H9 (cell line): ENCODE measurements at regions not wholly inside any gene's neighbourhood (a gene's known extent, or its start where the extent isn't known, plus 50 kb on each side); places are given as distances from the start of the nearest gene placed in this dataset.

Source experiments
- DNase-seq: peaks from one replicate; pipeline ENCODE4 v3.0.0-alpha.2; 2017
- H2AFZ ChIP-seq: one replicate; pipeline ENCODE4 v1.6.1; 2013; ENCODE audit warnings: mild to moderate bottlenecking, low read length, control low read depth, moderate library complexity
- H2AK5ac ChIP-seq: 2 replicates; pipeline ENCODE4 v1.6.1; 2013; ENCODE audit warnings: low read length, control low read depth, mixed read lengths; ENCODE audit not compliant: insufficient read length
- H2BK120ac ChIP-seq: one replicate; pipeline ENCODE4 v1.6.1; 2013; ENCODE audit warnings: low read depth, mild to moderate bottlenecking, low read length, control low read depth, inconsistent platforms; ENCODE audit not compliant: poor library complexity, severe bottlenecking
- H2BK12ac ChIP-seq: 2 replicates; pipeline ENCODE4 v1.6.1; 2013; ENCODE audit warnings: low read length, control low read depth, mixed read lengths, low read depth; ENCODE audit not compliant: insufficient read length
- H2BK15ac ChIP-seq: 2 replicates; pipeline ENCODE4 v1.6.1; 2013; ENCODE audit warnings: low read depth, low read length, control low read depth
- H2BK20ac ChIP-seq: one replicate; pipeline ENCODE4 v1.6.1; 2013; ENCODE audit warnings: low read depth, mild to moderate bottlenecking, low read length, control low read depth, inconsistent platforms; ENCODE audit not compliant: poor library complexity, severe bottlenecking
- H2BK5ac ChIP-seq: 2 replicates; pipeline ENCODE4 v1.6.1; 2013; ENCODE audit warnings: low read length, control low read depth, mixed read lengths; ENCODE audit not compliant: insufficient read length
- H3K14ac ChIP-seq: 2 replicates; pipeline ENCODE4 v1.6.1; 2013; ENCODE audit warnings: low read length, control low read depth; ENCODE audit not compliant: insufficient read depth
- H3K18ac ChIP-seq: 2 replicates; pipeline ENCODE4 v1.6.1; 2013; ENCODE audit warnings: low read depth, mild to moderate bottlenecking, mixed read lengths, low read length, control low read depth; ENCODE audit not compliant: insufficient read length
- H3K23ac ChIP-seq: 2 replicates; pipeline ENCODE4 v1.6.1; 2013; ENCODE audit warnings: low read length, control low read depth, mixed read lengths, low read depth; ENCODE audit not compliant: insufficient read length
- H3K23me2 ChIP-seq: 2 replicates; pipeline ENCODE4 v1.6.1; 2013; ENCODE audit warnings: low read depth, mild to moderate bottlenecking, mixed read lengths, low read length, control low read depth; ENCODE audit not compliant: insufficient read length, poor library complexity, severe bottlenecking
- H3K27ac ChIP-seq: 2 replicates; pipeline ENCODE4 v1.5.1; 2013; ENCODE audit warnings: low read length, control low read depth, mixed read lengths, low read depth; ENCODE audit not compliant: insufficient read length
- H3K27me3 ChIP-seq: 2 replicates; pipeline ENCODE4 v1.6.1; 2013; ENCODE audit warnings: low read length, control low read depth, inconsistent platforms; ENCODE audit not compliant: insufficient read depth
- H3K4ac ChIP-seq: 2 replicates; pipeline ENCODE4 v1.6.1; 2013; ENCODE audit warnings: low read depth, mild to moderate bottlenecking, control low read depth, inconsistent platforms, low read length, moderate library complexity
- H3K4me1 ChIP-seq: 2 replicates; pipeline ENCODE4 v1.6.1; 2013; ENCODE audit warnings: low read length, control low read depth, inconsistent platforms; ENCODE audit not compliant: insufficient read depth
- H3K4me2 ChIP-seq: 2 replicates; pipeline ENCODE4 v1.6.1; 2013; ENCODE audit warnings: low read length, control low read depth, mixed read lengths; ENCODE audit not compliant: insufficient read length, insufficient read depth
- H3K56ac ChIP-seq: 2 replicates; pipeline ENCODE4 v1.6.1; 2013; ENCODE audit warnings: low read depth, mild to moderate bottlenecking, mixed read lengths, low read length, control low read depth; ENCODE audit not compliant: insufficient read length
- H3K79me1 ChIP-seq: 2 replicates; pipeline ENCODE4 v1.6.1; 2013; ENCODE audit warnings: low read depth, mild to moderate bottlenecking, moderate library complexity, low read length, control low read depth, inconsistent platforms; ENCODE audit not compliant: insufficient read depth, poor library complexity, severe bottlenecking
- H3K79me2 ChIP-seq: 2 replicates; pipeline ENCODE4 v1.6.1; 2013; ENCODE audit warnings: low read length, control low read depth, inconsistent platforms; ENCODE audit not compliant: insufficient read depth
- H3K9ac ChIP-seq: 2 replicates; pipeline ENCODE4 v1.6.1; 2013; ENCODE audit warnings: low read length, control low read depth, mixed read lengths; ENCODE audit not compliant: insufficient read length; ENCODE audit errors: extremely low read depth
- H3K9me3 ChIP-seq: one replicate; pipeline ENCODE4 v1.6.1; 2013; ENCODE audit warnings: low read depth, low read length, inconsistent platforms; ENCODE audit not compliant: control insufficient read depth
- H3T11ph ChIP-seq: one replicate; pipeline ENCODE4 v1.6.1; 2013; ENCODE audit warnings: mild to moderate bottlenecking, low read length, control low read depth, inconsistent platforms
- H4K20me1 ChIP-seq: one replicate; pipeline ENCODE4 v1.6.1; 2013; ENCODE audit not compliant: control insufficient read depth, insufficient read length, insufficient read depth
- H4K5ac ChIP-seq: 2 replicates; pipeline ENCODE4 v1.6.1; 2013; ENCODE audit warnings: low read depth, mild to moderate bottlenecking, mixed read lengths, low read length, control low read depth; ENCODE audit not compliant: insufficient read length
- H4K8ac ChIP-seq: replicated peaks from 2 replicates; pipeline ENCODE4 v1.6.1; 2013; ENCODE audit warnings: low read length, control low read depth, mixed read lengths, low read depth; ENCODE audit not compliant: insufficient read length
- H4K91ac ChIP-seq: 2 replicates; pipeline ENCODE4 v1.6.1; 2013; ENCODE audit warnings: low read depth, mild to moderate bottlenecking, moderate library complexity, mixed read lengths, low read length, control low read depth; ENCODE audit not compliant: insufficient read length
- H3K27ac Mint-ChIP-seq, 3 experiments: 2 replicates in 2 of 3; 3 replicates in 1 of 3; pipeline ENCODE4 v1.8.0; 2020 to 2021; ENCODE audit warnings: mixed read lengths in 3 of 3, mild to moderate bottlenecking in 1 of 3, moderate library complexity in 1 of 3
- H3K27me3 Mint-ChIP-seq: 2 replicates; pipeline ENCODE4 v1.8.0; 2021; ENCODE audit warnings: low read depth, mild to moderate bottlenecking, moderate library complexity, mixed read lengths
- H3K36me3 Mint-ChIP-seq, 3 experiments: 2 replicates in 2 of 3; 3 replicates in 1 of 3; pipeline ENCODE4 v1.8.0; 2020 to 2021; ENCODE audit warnings: low read depth in 3 of 3, mixed read lengths in 3 of 3; ENCODE audit not compliant: insufficient read depth in 1 of 3
- H3K4me1 Mint-ChIP-seq, 2 experiments: 2 replicates each; pipeline ENCODE4 v1.8.0; 2020; ENCODE audit warnings: mixed read lengths in 2 of 2
- H3K4me3 Mint-ChIP-seq, 2 experiments: 2 replicates in 1 of 2; 3 replicates in 1 of 2; pipeline ENCODE4 v1.8.0; 2020 to 2021; ENCODE audit warnings: mild to moderate bottlenecking in 2 of 2, mixed read lengths in 2 of 2, moderate library complexity in 1 of 2
- H3K9me3 Mint-ChIP-seq, 2 experiments: 2 replicates in 1 of 2; 3 replicates in 1 of 2; pipeline ENCODE4 v1.8.0; 2020; ENCODE audit warnings: mild to moderate bottlenecking in 2 of 2, mixed read lengths in 2 of 2, moderate library complexity in 1 of 2
- CTCF ChIP-seq: fragments of 200-600 bp; sonication (generic); conservative IDR thresholded peaks from 3 replicates; pipeline ENCODE4 v1.8.0; 2021; ENCODE audit warnings: antibody characterized with exemption, mild to moderate bottlenecking
- WGBS: extraction: QIAGEN DNeasy Blood & Tissue Kit; methylation state at CpG from one replicate; pipeline ENCODE4 v1.1.7; 2013; ENCODE audit warnings: missing lambda C conversion rate, low lambda C conversion rate, mixed read lengths; ENCODE audit not compliant: insufficient read length; ENCODE audit errors: extremely low coverage; 5-methylcytosine and 5-hydroxymethylcytosine counted together

- Histone ChIP-seq H2AK5ac (no peak overlapping the region), H4K5ac (no peak overlapping the region), H3K9me3 (no peaks in the 10 kb centered on the region), H3K23me2 (no peaks in the 10 kb centered on the region), H2BK20ac (no peak overlapping the region), H2AFZ (no peak overlapping the region), H3K23ac (no peak overlapping the region), H3K18ac (no peak overlapping the region), H3K9ac (no peak overlapping the region), H3K4me1 (no peaks in the 10 kb centered on the region), H3K4ac (no peak overlapping the region), H4K8ac (no peak overlapping the region), H3K14ac (no peak overlapping the region), H3K4me2 (no peak overlapping the region), H3K79me1 (no peaks in the 10 kb centered on the region), H3K27me3 (no peaks in the 10 kb centered on the region), H2BK120ac (no peak overlapping the region), H3K27ac (no peak overlapping the region), H4K91ac (no peak overlapping the region), H3K79me2 (no peaks in the 10 kb centered on the region), H3K56ac (no peak overlapping the region), H2BK12ac (no peak overlapping the region), H2BK5ac (no peak overlapping the region), H3T11ph (no peak overlapping the region), H2BK15ac (no peak overlapping the region), H4K20me1 (no peaks in the 10 kb centered on the region)
- H3K4me3 Mint-ChIP-seq = no peak overlapping the region
- no peak overlapping the region for H3K27ac Mint-ChIP-seq
- no peak for TF ChIP-seq CTCF
- no peak for DNase-seq
- H3K4me1 Mint-ChIP-seq = peaks cover 6 to 14% of the 10 kb centered on the region in 2 experiments
- H3K27me3 Mint-ChIP-seq = peaks cover 25% of the 10 kb centered on the region
- H3K36me3 Mint-ChIP-seq = peaks cover 0 to 8% (median 2%) of the 10 kb centered on the region in 3 experiments; a peak in 2 of 7 replicates
- no CpG with 5 or more reads among the region's 3 CpGs for WGBS
- H3K9me3 Mint-ChIP-seq = peaks cover 7 to 9% of the 10 kb centered on the region in 2 experiments; a peak in 4 of 5 replicates
These were observed 82.4 kb upstream of the PDE1C start for GRCh38 chr7:32152576-32152975.
